ENCODE measurements at regions not wholly inside any gene's neighbourhood (a gene's known extent, or its start where the extent isn't known, plus 50 kb on each side); places are given as distances from the start of the nearest gene placed in this dataset.

DNA sequence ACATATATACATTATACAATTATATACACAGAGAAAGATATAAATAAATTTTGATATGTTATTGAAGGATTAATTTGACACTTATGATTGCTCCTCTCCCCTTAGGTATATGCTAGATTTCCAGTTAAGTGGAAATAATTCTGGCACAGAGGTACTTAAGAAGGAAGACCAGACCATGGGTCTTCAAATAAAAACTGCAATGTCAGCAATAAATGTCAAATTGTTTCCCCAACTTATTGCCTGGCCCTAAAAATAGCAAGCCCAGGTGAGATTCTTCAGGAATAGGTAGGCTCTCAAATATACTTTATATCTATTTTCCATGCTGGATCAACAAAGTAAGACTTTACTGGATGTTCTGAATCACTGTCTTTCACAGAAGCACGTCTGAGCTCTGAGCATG lies 551.3 kb upstream of the STEAP1 start:
- TF ChIP-seq CTCF (IDR thresholded peaks at IDR 0.05) = no peak
- TF ChIP-seq EP300 (IDR thresholded peaks at IDR 0.05) = no peak
- no peak for TF ChIP-seq POLR2A (IDR thresholded peaks at IDR 0.05)
- TF ChIP-seq POLR2AphosphoS5 (IDR thresholded peaks at IDR 0.05) = no peak
